GM18909 (cell line): ENCODE measurements at regions not wholly inside any gene's neighbourhood (a gene's known extent, or its start where the extent isn't known, plus 50 kb on each side); places are given as distances from the start of the nearest gene placed in this dataset.

Source experiments
- ATAC-seq: cut with Tn5 transposase; IDR thresholded peaks from one replicate; pipeline ENCODE4 v1.9.1; 2021; ENCODE audit warnings: mild to moderate bottlenecking; ENCODE audit not compliant: unreplicated experiment, poor library complexity

- no peak for ATAC-seq
Observed at GRCh38 chr13:103196356-103196755, 130.1 kb upstream of the SLC10A2 start.

DNA sequence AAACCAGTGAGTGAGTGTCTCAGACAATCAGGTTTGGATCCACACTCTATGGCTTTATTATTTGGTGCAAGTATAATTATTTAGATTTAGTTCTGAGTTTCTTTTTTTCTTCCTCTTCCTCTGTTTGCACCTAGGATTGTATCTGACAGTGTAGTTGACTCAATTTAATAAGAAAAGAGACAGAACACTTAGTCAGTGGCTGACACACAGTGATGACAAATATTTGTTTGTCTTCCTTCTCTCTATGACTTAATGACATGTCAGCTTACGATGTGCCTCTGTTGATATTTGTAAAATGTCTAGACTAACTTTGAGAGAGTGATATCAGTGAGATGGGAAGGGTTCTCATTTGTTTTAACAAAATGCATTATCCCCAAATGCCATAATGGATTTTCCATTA is 129.5 kb upstream of the SLC10A2 start:
- ATAC-seq = no peak

DNA sequence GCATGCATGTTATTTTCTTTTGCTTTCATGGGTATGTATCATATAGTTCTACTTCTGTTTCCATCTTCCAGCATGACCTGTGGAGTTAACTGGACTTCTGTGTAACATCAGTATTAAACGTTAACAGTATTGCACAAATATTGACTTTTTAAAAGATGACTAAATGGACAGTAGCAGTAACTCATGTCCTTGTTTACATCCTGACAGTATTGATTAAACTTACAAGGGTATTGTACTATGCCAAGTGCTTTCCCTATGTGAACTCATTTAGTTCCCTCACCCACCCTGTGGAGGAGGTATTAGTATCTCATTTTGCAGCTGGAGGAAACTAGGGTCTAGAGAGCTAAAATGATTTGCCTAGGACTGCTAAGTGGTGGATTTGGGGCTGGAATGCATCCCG is 128.7 kb upstream of the SLC10A2 start:
- ATAC-seq = no peak

- ATAC-seq = no peak
Observed at GRCh38 chr13:103192511-103193135, 126.4 kb upstream of the SLC10A2 start.

- ATAC-seq = no peak
Observed at GRCh38 chr13:103190841-103191240, 124.6 kb upstream of the SLC10A2 start.

DNA sequence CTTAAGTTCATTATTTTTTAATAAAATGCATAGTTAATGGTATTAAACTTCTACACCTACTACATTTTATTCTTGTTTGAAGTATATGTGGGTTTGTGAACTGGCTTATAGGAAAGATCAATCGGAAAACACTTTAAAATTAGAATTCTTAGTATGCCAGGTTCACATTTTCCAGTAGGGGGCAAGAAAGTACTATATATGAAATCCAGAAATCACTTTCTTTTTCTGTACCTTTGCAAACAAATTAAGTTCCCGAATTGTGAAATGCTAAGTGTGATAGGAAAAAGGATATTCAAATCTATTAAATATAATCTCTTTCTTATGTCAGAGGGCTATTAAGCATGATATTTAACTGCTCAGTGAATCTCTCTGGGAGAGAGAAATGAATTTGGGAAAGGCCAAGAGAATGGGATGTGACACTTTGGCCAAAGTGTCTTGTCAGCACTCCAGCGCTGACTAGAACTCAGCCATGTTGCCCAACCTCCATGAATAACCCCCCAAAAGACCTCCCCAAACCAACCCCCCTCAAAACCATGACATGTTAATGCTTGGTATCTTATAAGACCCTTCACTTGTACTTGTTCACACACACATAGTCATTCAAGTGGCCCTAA is 122.6 kb upstream of the SLC10A2 start:
- ATAC-seq = peak; percentile 59

DNA sequence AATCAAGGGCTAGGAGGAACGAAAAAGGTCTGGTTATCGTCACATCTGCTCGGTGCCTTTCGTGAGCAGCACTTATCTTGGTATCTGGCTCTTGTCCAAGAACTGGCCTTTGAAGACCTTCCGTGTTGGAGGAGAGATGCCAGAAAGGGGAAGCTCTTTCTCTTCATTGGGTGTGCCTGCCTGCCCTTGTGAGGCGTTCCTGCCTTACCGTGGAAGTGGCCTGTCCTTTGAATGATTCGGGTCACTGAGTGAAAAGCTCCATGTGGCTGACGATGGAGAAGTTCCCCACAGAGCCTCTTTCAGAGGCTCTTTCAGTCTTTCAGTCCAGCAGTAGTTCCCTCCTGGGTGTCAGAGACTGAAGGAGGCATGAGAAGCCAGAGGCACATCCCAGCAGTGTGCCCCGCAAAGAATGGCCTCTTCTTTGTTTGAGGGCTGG is 121.5 kb upstream of the SLC10A2 start:
- no peak for ATAC-seq

GRCh38 chr13:103184413-103184812 is 118.2 kb upstream of the SLC10A2 start:
- ATAC-seq = peak; percentile 54

GRCh38 chr13:103178986-103179943 is 113.0 kb upstream of the SLC10A2 start:
- no peak for ATAC-seq

DNA sequence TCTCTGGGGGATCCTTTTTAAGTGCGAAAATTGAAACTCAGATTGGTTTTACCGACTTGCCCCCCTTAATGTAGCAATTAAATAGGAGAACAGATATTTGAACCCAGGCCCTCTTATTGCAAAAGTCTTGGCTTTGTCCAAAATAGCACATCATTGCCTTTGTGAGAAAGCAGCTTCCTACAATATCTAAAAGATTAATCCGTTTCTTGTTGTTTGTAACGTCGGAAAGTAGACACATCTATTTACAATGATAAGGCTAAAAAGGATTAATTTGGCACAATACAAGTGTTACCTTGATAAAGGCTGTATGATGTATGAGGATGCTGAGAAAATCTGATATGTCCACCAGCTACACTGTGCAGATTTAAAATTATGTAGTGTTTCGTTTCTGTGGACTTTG is 108.7 kb upstream of the SLC10A2 start:
- no peak for ATAC-seq

GRCh38 chr13:103168901-103169508 is 102.8 kb upstream of the SLC10A2 start:
- ATAC-seq = no peak

- ATAC-seq = no peak
Observed at GRCh38 chr13:103164251-103164650, 98.0 kb upstream of the SLC10A2 start.

- no peak for ATAC-seq
Observed at GRCh38 chr13:103161476-103161875, 95.3 kb upstream of the SLC10A2 start.

- ATAC-seq = no peak
Observed at GRCh38 chr13:103157434-103158145, 91.4 kb upstream of the SLC10A2 start.

DNA sequence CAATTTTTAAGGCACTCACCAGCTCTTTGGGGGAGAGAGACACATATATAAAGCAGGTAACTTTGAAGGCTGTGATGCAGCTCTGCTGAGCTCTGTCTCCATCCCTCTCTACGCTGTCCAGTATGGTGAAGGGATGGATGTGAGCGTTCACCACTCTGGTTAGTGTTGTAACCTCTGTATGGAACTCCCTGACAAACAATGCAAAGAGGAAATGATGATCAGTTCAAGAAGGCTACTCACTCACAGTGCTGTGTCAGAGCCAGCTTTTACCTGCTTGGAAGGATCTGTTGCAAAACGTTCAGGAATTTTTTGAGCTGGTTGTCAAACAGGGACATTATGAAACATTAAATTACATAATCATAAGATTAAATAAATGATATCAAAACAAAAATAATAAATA is 90.8 kb upstream of the SLC10A2 start:
- no peak for ATAC-seq

- ATAC-seq = no peak
Observed at GRCh38 chr13:103156346-103156998, 90.3 kb upstream of the SLC10A2 start.

DNA sequence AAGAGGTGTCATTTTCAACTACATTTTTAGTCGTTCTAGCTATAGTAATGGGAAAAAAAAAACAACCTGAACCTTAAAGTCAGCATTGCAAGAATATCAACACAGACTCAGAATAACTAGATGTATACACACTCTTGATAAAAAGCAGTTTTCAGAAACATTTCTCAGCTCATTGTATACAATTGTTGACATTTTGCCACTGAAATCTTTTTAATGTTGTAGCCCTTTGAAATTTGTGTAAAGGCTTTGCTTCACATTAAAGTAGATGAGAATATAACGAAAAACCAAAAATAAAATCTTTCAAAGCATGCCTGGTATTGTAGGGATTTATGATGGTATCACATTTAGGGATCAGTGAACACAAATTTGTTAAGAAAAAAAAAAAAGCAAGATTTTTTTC is 87.2 kb upstream of the SLC10A2 start:
- ATAC-seq = no peak

DNA sequence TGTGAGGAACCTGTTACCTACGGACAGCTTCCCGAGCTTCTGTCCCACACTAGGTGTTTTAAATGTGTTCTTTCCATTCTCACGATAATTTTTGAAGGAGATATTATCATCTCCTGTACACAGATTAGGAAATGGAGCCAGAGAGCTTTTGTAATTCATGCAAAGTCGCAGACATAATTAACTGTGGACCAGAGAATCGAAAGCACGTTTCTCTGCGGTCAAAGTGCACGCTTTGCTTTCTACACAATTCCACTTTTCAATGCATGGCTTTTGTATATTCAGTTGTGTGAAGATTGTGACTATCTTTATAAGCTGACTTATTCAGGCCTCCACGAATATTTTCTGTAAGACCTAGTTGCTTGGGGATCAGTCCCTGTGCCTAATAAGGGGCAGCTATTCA is 81.7 kb upstream of the SLC10A2 start:
- no peak for ATAC-seq

DNA sequence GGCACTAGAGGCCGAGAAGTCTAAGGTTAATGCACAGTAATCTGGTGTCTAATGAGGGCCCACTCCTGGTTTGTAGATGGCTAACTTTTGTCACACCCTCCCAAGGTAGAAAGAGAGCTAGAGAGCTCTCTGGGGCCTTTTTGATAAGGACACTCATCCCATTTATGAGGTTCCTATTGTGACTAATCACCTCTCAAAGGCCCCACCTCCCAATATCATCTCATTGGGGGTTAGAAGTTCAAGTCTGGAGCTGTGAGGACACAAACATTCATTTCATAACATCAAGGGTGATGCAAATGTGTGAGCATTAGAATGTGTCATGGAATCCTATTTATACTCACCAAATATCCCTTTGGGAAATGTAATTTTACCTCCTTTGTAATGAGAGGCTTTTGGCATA is 79.2 kb upstream of the SLC10A2 start:
- ATAC-seq = no peak

DNA sequence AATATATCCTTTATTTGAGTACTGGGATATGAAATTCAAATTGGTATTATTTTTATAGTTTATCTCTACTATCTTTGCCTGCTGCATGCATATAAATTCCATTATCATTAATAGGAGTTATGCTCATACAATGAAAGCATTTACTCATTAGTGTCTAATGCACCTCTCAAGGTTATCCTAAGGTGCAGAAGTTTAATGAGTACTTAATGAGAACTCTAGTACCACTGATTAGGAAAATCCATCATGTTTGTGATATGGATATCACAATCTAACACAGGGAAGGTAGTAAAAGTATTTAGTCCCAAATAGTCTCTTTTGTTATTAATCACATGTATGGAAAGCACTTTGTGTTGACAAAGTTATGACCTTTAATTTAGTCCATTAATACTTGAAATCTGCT is 77.2 kb upstream of the SLC10A2 start:
- no peak for ATAC-seq
